NCI-H1694 (cell line): ENCODE measurements at regions not wholly inside any gene's neighbourhood (a gene's known extent, or its start where the extent isn't known, plus 50 kb on each side); places are given as distances from the start of the nearest gene placed in this dataset.
"Not testable (repeated sequence)": the region's sequence is repeated elsewhere in the genome, so short reads cannot be mapped to it uniquely, and the experiment has no call there.

Experiments used
- DNase-seq: peaks from one replicate; lab custom pipeline; 2025; lab: John Stamatoyannopoulos, UW

- DNase-seq, result no peak
These were observed 126.8 kb upstream of the DMRT1 start for GRCh38 chr9:714675-715074.

DNA sequence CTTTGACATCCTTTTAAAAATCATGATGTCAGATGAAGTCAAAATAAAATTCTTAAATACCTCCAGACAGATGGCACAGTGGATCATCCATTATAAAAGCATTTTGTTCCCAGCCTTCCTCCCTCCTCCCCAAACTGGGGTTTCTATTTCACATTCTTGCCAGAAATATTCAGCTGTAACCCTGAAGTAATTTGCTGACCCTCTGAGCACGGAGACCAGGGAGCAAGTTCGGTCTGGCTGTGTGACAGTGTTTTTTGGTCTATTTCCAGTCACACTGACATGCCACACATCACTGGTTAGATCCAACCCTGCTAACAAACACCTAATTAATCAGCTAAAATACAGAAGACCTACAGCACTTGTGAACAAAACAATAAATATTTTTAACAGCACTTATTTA, 126.2 kb upstream of the DMRT1 start:
- DNase-seq, result no peak

DNA sequence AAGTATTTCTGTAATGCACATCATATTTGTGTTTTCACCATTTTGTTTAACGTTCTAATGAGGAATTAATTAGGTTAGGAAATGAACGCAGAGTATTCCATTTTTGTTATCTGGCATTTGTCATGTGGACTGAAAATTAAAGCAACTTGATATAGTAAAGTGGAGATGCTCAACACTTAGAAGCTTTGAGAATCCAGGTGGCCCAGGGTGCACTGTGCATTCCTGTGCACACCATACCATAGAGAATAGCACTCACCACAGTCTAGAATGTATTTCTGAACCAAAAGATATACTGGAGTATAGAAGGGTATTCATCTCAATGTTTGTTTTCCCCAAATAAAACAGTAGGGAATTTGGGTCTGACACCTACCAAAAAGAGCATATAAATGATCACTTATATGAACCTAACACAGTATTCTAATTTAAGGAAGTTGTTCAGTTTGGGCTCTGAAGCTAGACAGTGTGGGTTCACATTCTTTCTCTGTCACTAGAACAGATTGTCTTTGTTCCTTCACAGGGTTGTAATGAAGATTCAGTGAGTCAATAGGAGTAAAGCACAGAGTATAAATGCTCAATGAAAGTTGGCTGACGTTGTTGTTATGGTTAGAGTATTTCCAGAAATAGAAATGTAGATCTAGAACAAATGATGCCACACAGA, 125.6 kb upstream of the DMRT1 start:
- no peak for DNase-seq

GRCh38 chr9:717722-718121, 123.8 kb upstream of the DMRT1 start:
- DNase-seq, result no peak

DNA sequence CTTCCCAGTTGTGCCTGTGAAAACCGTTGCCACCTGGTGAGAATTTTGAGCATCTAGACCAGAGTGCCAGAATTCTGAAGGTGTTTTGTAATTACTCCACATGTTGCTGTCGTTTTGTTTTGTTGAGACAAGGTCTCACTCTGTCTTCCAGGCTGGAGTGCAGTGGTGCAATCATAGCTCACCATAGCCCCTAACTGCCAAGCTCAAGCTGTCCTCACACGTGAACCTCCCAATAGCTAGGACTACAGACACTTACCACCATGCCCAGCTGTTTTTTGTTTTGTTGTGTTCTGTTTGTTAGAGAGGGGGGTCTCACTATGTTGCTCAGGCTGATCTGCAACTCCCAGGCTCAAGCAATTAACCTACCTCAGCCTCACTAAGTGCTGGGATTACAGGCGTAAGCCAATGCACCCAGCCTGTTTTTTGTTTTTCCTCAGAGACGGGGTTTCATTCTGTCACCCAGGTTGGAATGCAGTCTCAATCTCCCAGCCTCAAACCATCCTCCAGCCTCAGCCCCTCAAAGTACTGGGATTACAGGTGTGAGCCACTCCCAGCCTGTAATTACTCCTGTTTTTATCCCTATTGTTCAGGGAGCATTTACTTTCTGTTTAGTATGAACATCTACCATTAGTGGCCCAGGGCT, 121.1 kb upstream of the DMRT1 start:
- DNase-seq, result no peak

DNA sequence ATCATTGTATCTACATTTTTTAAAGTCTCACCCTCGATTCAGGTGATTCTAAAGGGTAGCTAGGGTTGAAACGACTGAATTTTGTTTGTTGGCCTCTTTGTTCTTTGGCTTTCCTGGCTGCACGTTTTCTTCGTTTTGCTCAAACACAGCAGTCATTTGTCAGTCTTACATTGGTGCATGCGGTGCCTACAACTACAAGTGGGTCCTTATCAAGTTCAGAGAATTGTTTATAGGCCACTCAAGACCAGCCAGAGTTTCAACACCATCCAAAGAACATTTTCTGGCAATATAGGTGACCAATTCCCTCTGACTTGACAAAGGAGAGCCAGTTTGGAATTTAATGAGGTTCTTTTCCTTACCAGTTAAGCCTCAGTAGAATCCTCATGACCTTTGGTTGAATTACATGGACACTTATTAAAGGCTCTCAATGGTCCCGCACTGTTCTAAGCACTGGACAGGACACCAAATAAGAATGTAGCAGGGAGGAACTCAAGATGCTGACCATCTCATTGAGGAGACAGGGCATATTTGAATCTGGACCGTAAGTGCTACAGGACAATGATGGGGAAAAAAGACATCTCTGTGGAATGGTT, 119.0 kb upstream of the DMRT1 start:
- no peak for DNase-seq

GRCh38 chr9:724461-724860, 117.0 kb upstream of the DMRT1 start:
- DNase-seq, result not testable (repeated sequence)

- DNase-seq, result no peak
These were observed 115.5 kb upstream of the DMRT1 start for GRCh38 chr9:726005-726404.

DNA sequence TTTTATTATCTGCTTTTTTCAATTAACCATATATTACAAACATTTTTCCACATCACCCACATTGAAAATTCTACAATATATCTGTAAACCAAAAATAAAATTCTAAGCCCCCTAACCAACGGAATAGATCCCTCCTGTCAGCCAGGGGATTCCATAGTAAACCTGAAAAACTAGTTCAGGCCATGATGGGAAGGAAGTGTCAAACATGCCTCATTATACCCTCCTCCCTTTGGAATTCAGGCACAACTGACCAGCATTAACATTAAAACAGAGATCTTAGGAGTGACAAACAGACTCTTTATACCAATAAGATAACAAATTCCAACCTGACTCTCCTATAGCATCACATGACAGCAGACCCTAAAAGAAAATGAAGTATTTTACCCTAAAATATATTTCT, 113.7 kb upstream of the DMRT1 start:
- DNase-seq, result no peak

DNA sequence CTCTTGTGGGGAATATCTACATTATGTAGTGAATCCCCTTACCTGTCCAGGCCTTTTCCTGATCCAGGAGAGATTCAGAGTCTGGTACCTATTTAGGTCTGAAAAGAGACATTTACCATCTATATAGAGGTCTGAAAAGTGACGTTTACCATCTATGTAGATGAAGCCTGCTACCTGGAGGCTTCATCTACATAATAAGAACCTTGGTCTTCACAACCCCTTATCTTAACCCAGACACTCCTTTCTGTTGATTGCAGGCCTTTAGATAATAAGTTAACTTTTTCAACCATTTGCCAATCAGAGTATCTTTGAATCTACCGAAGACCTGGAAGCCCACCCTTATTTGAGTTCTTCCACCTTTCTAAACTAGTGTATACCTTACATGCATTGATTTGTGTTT, 113.0 kb upstream of the DMRT1 start:
- no peak for DNase-seq

DNA sequence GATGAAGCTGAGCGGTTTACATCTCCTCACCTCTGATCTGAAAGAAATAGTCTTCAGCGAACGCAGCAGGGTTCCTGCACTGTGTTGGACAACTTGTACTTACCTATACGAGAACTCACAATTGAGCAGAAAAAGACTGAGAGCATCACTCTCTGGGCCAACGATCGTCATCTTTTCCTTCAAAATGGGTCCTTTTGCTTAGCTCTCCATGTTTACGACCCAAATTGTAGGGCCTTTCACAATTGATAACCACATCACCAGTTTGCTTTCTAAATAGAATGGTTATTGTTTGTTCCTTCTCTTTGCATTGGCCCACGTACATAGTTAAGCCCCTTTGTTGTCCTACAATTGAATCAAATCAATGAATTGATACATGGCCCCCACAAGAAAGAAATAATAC, 110.0 kb upstream of the DMRT1 start:
- DNase-seq, result no peak

GRCh38 chr9:734831-735511, 106.5 kb upstream of the DMRT1 start:
- DNase-seq, result no peak

GRCh38 chr9:737400-738120, 103.9 kb upstream of the DMRT1 start:
- DNase-seq, result no peak

GRCh38 chr9:738209-738915, 103.1 kb upstream of the DMRT1 start:
- DNase-seq, result no peak

DNA sequence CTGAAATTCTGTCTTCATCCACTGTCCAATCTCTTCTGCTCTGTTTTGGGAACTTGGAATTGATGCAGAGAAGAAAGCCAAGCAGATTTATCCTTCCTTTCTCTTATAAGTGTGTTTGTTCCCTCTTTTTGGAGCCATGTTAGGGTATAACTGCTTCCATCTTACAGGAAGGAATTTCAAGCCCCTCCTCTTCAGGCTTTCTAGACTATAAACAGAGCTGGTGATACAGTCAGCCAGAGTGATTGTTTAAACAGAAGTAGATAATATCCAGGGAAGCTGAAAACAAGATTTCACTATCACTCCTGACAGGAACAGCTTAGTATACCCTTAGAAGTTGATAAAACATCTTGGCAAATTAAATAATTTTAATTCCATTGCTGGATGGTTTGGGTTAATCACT, 102.1 kb upstream of the DMRT1 start:
- DNase-seq, result no peak

DNA sequence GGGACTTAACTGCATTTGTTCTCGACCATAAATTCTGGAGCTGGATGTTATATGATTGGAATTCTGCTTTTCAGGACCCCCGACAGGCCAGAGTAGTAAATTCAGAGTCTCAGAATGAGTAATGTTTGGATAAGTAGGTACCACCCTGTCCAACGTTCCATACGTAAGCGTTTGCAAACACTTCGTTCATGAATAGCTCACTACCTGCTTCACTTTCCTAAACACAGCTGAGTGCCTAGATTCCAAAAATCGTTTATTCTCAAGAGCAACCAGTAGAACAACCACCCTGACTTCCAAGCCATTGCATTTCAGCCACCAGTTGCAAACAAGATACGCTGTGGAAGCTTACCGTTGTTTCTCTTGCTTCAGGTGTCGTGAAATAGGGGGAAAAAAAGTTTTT, 101.3 kb upstream of the DMRT1 start:
- no peak for DNase-seq

DNA sequence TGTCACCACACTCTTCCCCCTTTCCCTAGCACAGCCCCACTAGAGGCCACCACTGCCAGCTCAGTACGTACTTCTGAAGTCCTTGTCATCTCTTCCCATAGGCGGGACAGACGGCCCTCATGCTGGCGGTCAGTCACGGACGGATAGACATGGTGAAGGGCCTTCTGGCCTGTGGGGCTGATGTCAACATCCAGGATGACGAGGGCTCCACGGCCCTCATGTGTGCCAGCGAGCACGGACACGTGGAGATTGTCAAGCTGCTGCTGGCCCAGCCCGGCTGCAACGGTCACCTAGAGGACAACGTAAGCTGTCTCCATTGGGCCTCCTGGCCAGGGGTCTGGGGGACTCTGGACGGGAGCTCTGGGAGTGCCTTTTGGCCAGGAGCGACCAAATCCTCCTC, 99.4 kb upstream of the DMRT1 start:
- no peak for DNase-seq

DNA sequence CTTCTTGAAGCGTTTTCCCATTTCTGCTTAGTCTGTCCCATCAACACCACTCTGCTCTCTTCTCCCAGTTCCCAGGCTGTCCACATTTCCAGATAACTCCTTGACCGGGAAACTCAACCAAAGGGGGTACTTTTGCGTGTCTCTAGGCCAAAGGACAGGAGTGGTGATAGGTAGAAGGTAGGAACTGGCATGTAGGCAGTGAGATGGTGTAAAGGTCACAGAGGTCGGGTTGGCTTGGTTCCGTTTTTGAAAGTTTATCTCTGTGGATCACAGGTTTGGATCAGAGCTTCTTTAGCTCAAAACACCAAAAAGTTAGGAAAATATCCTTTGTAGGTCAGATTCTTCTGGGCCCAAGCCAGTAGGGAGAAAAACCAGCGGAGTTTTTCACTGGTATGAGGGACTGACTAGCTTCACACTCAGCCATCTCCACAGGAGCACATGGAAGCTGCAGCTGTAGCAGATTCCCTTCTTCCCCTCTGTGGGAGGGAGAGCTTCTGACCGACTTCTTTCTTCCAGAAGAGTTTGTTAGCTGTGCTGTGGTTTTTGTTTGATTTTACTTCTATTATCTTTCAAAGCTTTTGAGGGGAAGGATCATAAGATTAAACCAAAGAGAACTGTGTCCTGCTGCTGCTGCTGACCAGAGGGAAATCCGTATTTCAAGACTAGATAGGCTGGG, 98.4 kb upstream of the DMRT1 start:
- DNase-seq, result no peak

GRCh38 chr9:744046-744712, 97.3 kb upstream of the DMRT1 start:
- DNase-seq, result no peak

GRCh38 chr9:744790-745484, 96.6 kb upstream of the DMRT1 start:
- DNase-seq, result no peak
